HG02571 (cell line): ENCODE measurements at regions not wholly inside any gene's neighbourhood (a gene's known extent, or its start where the extent isn't known, plus 50 kb on each side); places are given as distances from the start of the nearest gene placed in this dataset.

ENCODE experiments used
- ATAC-seq: cut with Tn5 transposase; IDR thresholded peaks from one replicate; pipeline ENCODE4 v1.9.1; 2021; ENCODE audit warnings: mild to moderate bottlenecking, moderate library complexity; ENCODE audit not compliant: unreplicated experiment

GRCh38 chr2:18427762-18428161, 132.7 kb downstream of the RDH14 start:
- ATAC-seq, result no peak

GRCh38 chr2:18426174-18426573, 134.3 kb downstream of the RDH14 start:
- ATAC-seq, result no peak

- ATAC-seq, result no peak
These were observed 135.2 kb downstream of the RDH14 start for GRCh38 chr2:18425210-18425703.

GRCh38 chr2:18423636-18424035, 136.8 kb downstream of the RDH14 start:
- no peak for ATAC-seq

GRCh38 chr2:18422432-18423165, 137.9 kb downstream of the RDH14 start:
- no peak for ATAC-seq

GRCh38 chr2:18413676-18414396, 146.6 kb downstream of the RDH14 start:
- ATAC-seq, result no peak

- ATAC-seq, result no peak
These were observed 147.3 kb downstream of the RDH14 start for GRCh38 chr2:18412980-18413675.

- no peak for ATAC-seq
These were observed 148.8 kb downstream of the RDH14 start for GRCh38 chr2:18411626-18412025.

GRCh38 chr2:18410543-18410942, 149.9 kb downstream of the RDH14 start:
- ATAC-seq, result no peak

GRCh38 chr2:18408638-18409037, 151.8 kb downstream of the RDH14 start:
- ATAC-seq, result no peak

GRCh38 chr2:18406219-18406618, 154.2 kb downstream of the RDH14 start:
- ATAC-seq, result no peak

GRCh38 chr2:18404708-18405107, 155.7 kb downstream of the RDH14 start:
- ATAC-seq, result no peak

GRCh38 chr2:18403921-18404522, 156.4 kb downstream of the RDH14 start:
- no peak for ATAC-seq

GRCh38 chr2:18402831-18403230, 157.6 kb downstream of the RDH14 start:
- ATAC-seq, result no peak

- no peak for ATAC-seq
These were observed 159.0 kb downstream of the RDH14 start for GRCh38 chr2:18401471-18401870.

- ATAC-seq, result no peak
These were observed 160.9 kb downstream of the RDH14 start for GRCh38 chr2:18399601-18400000.

- ATAC-seq, result no peak
These were observed 161.6 kb downstream of the RDH14 start for GRCh38 chr2:18398833-18399232.

- no peak for ATAC-seq
These were observed 164.0 kb downstream of the RDH14 start for GRCh38 chr2:18396329-18397010.

- ATAC-seq, result no peak
These were observed 164.9 kb downstream of the RDH14 start for GRCh38 chr2:18395555-18395954.

GRCh38 chr2:18387441-18388206, 172.8 kb downstream of the RDH14 start:
- ATAC-seq, result peak; percentile 77
